GM18870 (cell line): ENCODE measurements at regions not wholly inside any gene's neighbourhood (a gene's known extent, or its start where the extent isn't known, plus 50 kb on each side); places are given as distances from the start of the nearest gene placed in this dataset.

ENCODE experiments used
- ATAC-seq: cut with Tn5 transposase; IDR thresholded peaks from one replicate; pipeline ENCODE4 v1.9.1; 2021; ENCODE audit warnings: moderate library complexity; ENCODE audit not compliant: unreplicated experiment

GRCh38 chr3:147744967-147745366, 335.8 kb downstream of the ZIC1 start:
- ATAC-seq = no peak

- no peak for ATAC-seq
These were observed 346.1 kb downstream of the ZIC1 start for GRCh38 chr3:147755310-147755709.

DNA sequence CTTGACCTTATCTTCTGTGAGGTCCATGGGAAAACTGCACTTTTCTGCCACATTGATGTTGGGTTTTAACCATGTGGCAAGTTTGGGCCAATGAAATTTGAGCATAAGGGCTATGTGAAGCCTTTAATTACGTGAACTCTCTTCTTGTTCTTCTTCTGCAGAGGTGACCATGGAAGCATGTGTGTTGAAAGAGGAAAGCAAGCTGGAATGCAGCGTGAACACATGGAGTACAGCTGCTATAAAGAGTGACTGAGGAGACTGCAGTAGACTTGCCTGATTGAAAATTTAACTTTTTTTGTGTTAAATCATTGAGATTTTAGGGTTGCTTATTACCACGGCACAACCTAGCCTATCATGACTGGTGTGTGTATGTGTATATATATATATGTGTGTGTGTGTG, 347.3 kb downstream of the ZIC1 start:
- no peak for ATAC-seq

GRCh38 chr3:147757866-147758265, 348.7 kb downstream of the ZIC1 start:
- ATAC-seq = no peak

GRCh38 chr3:147758771-147759170, 349.6 kb downstream of the ZIC1 start:
- ATAC-seq = no peak

GRCh38 chr3:147760085-147760484, 350.9 kb downstream of the ZIC1 start:
- no peak for ATAC-seq

GRCh38 chr3:147760941-147761340, 351.8 kb downstream of the ZIC1 start:
- no peak for ATAC-seq

DNA sequence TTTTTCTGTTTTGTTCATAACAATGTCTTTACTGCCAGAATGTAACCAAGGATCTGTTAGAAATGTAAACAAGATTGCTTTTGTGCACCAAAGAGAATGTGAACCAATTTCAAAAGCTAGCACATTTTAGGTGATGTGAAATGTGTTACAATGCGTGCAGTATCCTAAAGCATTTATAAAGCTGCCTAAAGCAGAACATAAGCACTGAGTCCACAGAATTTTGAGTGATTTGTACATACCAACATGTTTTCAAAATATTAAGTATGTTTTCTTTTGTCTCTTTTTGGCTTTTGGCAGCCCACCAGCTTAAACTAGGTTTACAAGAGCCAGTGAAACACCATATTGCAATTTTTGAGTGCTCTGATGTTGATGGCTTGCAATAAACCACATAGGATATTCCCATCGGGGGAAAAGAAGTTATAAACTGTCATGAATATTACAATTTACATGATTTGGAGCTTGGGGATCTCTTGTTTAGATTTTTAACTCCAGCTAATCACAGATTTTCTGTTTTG, 364.0 kb downstream of the ZIC1 start:
- no peak for ATAC-seq

DNA sequence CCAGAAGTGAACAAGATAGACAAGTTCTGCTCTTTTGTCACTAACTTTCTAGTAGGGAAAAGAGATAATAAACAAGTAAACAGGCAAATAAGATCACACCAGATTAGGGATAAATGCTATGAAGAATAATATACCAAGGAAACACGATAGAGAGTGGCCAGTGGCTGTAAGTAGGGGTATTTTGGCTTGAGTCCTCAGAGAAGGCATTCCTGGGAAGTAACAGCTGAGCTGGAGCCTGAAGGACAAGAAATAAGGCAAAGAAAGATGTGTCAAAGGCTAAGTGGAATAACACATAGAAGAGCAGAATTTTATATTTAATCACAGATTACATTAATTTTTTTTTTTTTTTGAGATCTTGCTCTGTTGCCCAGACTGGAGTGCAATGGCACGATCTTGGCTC, 366.2 kb downstream of the ZIC1 start:
- ATAC-seq = no peak

GRCh38 chr3:147775816-147776530, 366.8 kb downstream of the ZIC1 start:
- ATAC-seq = no peak

GRCh38 chr3:147793841-147794240, 384.7 kb downstream of the ZIC1 start:
- no peak for ATAC-seq

DNA sequence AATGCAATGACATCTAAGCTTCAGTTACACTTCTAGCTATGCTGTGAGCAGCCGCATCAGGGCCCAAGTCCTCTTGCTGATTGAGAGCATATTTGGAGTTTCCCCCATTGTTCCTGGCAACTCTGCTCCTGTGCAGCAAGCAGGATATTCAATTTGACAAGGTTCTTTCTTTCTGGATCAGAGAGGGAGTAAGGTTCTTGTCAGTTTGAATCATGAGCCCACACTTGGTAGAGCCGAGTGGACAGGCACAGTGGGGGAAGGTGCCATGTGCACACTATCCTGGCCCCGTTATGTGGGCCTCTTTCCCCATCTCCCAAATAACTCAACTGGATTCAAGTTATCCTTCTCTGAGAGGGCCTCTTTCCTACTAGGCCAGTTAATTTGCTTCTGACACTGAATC, 385.4 kb downstream of the ZIC1 start:
- no peak for ATAC-seq

DNA sequence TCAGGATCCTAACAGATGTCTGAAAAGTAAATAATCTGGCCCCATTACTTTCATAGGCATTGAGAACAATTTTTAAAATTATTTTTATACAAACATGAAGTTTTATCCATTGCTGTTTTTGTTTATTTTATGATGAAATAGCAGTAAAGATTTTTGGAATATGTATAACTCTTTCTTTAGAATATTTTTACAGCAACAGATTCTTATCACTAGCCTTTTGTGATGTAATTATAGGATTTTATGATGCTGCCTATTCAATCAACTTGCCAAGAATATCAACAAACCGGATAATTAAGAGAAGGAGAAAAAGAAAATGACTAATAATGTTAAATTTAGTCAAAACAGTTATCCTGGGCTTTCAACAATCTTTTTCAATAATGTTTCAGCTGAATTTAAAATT, 386.3 kb downstream of the ZIC1 start:
- ATAC-seq = no peak

DNA sequence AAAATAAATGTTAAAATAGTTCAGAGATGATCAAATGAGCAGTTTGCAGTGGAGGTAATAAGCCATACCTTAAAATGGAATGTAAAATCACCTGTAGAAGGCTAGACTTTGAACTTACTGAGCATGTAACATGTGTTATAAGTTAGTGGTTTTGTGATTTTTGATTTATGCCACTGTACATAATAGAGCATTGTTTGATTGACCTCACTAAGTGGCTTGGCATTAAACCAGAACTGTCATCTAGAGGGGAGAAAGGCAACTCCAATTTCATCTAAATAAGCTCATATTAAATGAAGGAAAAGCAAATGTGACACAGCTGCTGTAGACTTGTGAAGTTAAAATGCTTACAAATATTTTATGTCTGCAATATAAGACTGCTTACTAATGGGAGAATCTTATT, 387.9 kb downstream of the ZIC1 start:
- ATAC-seq = no peak

- ATAC-seq = no peak
These were observed 390.4 kb downstream of the ZIC1 start for GRCh38 chr3:147799601-147800000.

DNA sequence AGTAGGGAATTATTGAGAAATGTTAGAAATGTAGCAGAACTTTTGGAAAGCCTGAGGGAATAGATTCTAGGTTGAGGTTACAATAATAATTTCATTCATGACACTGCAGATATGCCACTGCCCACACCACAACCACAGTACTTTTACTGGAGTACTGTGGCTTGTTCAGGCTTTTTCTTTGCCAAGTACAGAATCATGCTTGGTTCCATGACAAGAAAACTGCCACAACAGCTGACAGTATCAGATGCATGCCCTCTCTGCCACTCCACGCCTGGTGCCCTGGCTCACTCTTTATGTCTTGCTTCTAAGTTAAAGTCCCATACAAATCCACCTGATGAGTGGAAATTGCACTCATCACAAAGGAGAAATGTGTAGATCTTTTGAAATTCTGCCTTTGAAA, 398.6 kb downstream of the ZIC1 start:
- ATAC-seq = no peak

- ATAC-seq = no peak
These were observed 400.0 kb downstream of the ZIC1 start for GRCh38 chr3:147809206-147809605.

- no peak for ATAC-seq
These were observed 403.2 kb downstream of the ZIC1 start for GRCh38 chr3:147812186-147812911.

DNA sequence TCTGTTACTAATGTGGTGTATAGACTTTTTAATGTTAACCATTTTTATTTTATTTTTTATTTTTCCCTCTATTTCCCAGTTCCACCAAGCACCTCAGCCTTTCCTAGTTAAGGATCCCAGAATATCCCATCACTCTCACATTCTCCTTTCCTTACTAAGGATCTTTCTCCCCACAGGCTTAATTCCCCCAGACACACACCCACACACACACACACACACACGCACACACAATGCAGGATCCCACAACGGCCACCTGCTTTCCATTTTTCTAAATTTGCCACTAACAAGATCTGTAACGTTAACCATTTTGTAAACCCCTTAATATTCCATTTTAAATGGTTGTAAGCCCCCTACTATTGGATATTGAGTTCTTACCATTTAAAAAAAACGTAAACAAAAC, 404.1 kb downstream of the ZIC1 start:
- ATAC-seq = no peak

DNA sequence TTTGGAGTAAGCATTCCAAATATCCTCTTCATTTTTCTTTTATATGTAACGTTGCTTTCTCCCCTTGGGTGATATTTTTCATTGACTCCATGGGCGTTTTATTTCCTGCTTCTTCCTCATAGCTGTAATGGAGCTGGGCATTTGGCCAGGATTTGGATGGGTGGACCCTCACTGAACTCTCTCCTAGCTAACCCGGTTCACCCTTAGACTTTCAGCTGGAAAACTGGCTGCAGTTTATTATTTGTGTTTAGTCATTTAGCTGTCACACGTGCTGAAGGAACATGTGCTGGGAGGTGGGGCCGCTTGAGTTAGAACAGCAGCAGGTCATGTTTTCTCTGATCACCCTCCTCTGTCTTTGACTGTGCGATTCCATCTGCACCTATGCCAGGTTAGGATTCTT, 407.6 kb downstream of the ZIC1 start:
- no peak for ATAC-seq

- ATAC-seq = no peak
These were observed 423.4 kb downstream of the ZIC1 start for GRCh38 chr3:147832611-147833010.

DNA sequence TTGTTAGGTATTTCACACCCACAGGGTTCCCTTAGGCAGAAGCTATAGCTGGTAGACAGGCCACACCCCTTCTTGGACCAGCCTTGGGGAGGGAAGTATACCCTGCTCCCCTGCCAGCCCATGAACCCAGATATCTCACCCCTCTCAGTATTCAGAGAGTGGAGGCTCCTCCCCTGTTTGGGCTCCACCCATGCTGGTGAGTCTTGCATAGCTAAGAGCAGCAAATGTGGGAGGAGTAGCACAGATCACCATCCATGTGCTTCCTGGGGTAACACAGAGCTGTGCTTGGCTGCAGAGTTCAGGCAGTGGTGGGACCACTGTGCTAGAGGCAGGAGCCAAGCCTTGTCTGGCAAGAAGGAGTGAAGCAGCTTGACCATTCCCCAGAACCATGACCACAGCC, 427.2 kb downstream of the ZIC1 start:
- ATAC-seq = no peak
